GM18498 (cell line): ENCODE measurements at regions not wholly inside any gene's neighbourhood (a gene's known extent, or its start where the extent isn't known, plus 50 kb on each side); places are given as distances from the start of the nearest gene placed in this dataset.
"Not testable (repeated sequence)": the region's sequence is repeated elsewhere in the genome, so short reads cannot be mapped to it uniquely, and the experiment has no call there.

Experiments used
- ATAC-seq: cut with Tn5 transposase; IDR thresholded peaks from one replicate; pipeline ENCODE4 v1.9.1; 2021; ENCODE audit warnings: mild to moderate bottlenecking, moderate library complexity; ENCODE audit not compliant: unreplicated experiment

- ATAC-seq = not testable (repeated sequence)
Measured at GRCh38 chr1:206311611-206312273, 108.4 kb downstream of the SRGAP2 start.

GRCh38 chr1:206312274-206312665 lies 108.9 kb downstream of the SRGAP2 start:
- ATAC-seq = not testable (repeated sequence)

GRCh38 chr1:206314951-206315636 lies 111.8 kb downstream of the SRGAP2 start:
- not testable (repeated sequence) for ATAC-seq

GRCh38 chr1:206316901-206317300 lies 113.6 kb downstream of the SRGAP2 start:
- not testable (repeated sequence) for ATAC-seq

GRCh38 chr1:206317878-206318514 lies 114.7 kb downstream of the SRGAP2 start:
- not testable (repeated sequence) for ATAC-seq

- ATAC-seq = not testable (repeated sequence)
Measured at GRCh38 chr1:206320227-206320626, 116.9 kb downstream of the SRGAP2 start.

GRCh38 chr1:206326159-206326939 lies 123.0 kb downstream of the SRGAP2 start:
- ATAC-seq = not testable (repeated sequence)

- not testable (repeated sequence) for ATAC-seq
Measured at GRCh38 chr1:206331597-206331996, 128.3 kb downstream of the SRGAP2 start.

GRCh38 chr1:206333316-206333715 lies 130.0 kb downstream of the SRGAP2 start:
- not testable (repeated sequence) for ATAC-seq

- ATAC-seq = not testable (repeated sequence)
Measured at GRCh38 chr1:206333897-206334296, 130.6 kb downstream of the SRGAP2 start.

GRCh38 chr1:206334481-206334880 lies 131.1 kb downstream of the SRGAP2 start:
- ATAC-seq = not testable (repeated sequence)

GRCh38 chr1:206335162-206335561 lies 131.8 kb downstream of the SRGAP2 start:
- ATAC-seq = not testable (repeated sequence)

- not testable (repeated sequence) for ATAC-seq
Measured at GRCh38 chr1:206335875-206336846, 132.8 kb downstream of the SRGAP2 start.

- ATAC-seq = not testable (repeated sequence)
Measured at GRCh38 chr1:206337024-206337423, 133.3 kb upstream of the IKBKE start.

- ATAC-seq = not testable (repeated sequence)
Measured at GRCh38 chr1:206350493-206351275, 119.6 kb upstream of the IKBKE start.

- ATAC-seq = not testable (repeated sequence)
Measured at GRCh38 chr1:206351276-206352052, 118.8 kb upstream of the IKBKE start.

- ATAC-seq = not testable (repeated sequence)
Measured at GRCh38 chr1:206356310-206356709, 114.0 kb upstream of the IKBKE start.

- ATAC-seq = peak; percentile 75
Measured at GRCh38 chr1:206357962-206358361, 112.3 kb upstream of the IKBKE start.
